Lung (tissue), 11 donors: ENCODE measurements at regions not wholly inside any gene's neighbourhood (a gene's known extent, or its start where the extent isn't known, plus 50 kb on each side); places are given as distances from the start of the nearest gene placed in this dataset.

Experiments
- ATAC-seq: fragments of 200-7000 bp; cut with Tn5 transposase; one replicate; pipeline ENCODE4 v1.9.1; 2020; ENCODE audit warnings: moderate number of reproducible peaks; ENCODE audit not compliant: insufficient read depth, low FRiP score
- DNase-seq, 3 donors: peaks; one replicate each; pipeline ENCODE4 v3.0.0-alpha.2; 2013 to 2017
- H3K27ac ChIP-seq, 2 donors: one replicate each; pipeline ENCODE4 v1.5.1; 2013; ENCODE audit warnings: mild to moderate bottlenecking in 2 of 2, moderate library complexity in 2 of 2, control low read depth in 1 of 2, inconsistent platforms in 1 of 2, low read depth in 1 of 2, low read length in 1 of 2
- H3K27me3 ChIP-seq, 3 donors: one replicate each; pipeline ENCODE4 v1.5.1; 2013; ENCODE audit warnings: low read length in 2 of 3; ENCODE audit not compliant: control insufficient read depth in 3 of 3, insufficient read depth in 3 of 3
- H3K36me3 ChIP-seq, 4 donors: one replicate each; pipeline ENCODE4 v1.5.1; 2013; ENCODE audit warnings: low read length in 4 of 4, mild to moderate bottlenecking in 1 of 4, moderate library complexity in 1 of 4; ENCODE audit not compliant: control insufficient read depth in 4 of 4, insufficient read depth in 4 of 4
- H3K4me1 ChIP-seq, 5 donors: one replicate each; pipeline ENCODE4 v1.5.1; 2013; ENCODE audit warnings: low read length in 5 of 5, mild to moderate bottlenecking in 2 of 5, moderate library complexity in 1 of 5; ENCODE audit not compliant: control insufficient read depth in 5 of 5, insufficient read depth in 5 of 5
- H3K4me3 ChIP-seq: one replicate; pipeline ENCODE4 v1.5.1; 2013; ENCODE audit warnings: mild to moderate bottlenecking, control low read depth, moderate library complexity
- H3K9ac ChIP-seq, 2 donors: one replicate each; pipeline ENCODE4 v1.5.1; 2013; ENCODE audit warnings: low read length in 2 of 2, control low read depth in 1 of 2; ENCODE audit not compliant: insufficient read depth in 1 of 2
- H3K9me3 ChIP-seq, 4 donors: one replicate each; pipeline ENCODE4 v1.5.1; 2013; ENCODE audit warnings: low read length in 3 of 4, mild to moderate bottlenecking in 1 of 4, moderate library complexity in 1 of 4; ENCODE audit not compliant: control insufficient read depth in 4 of 4, insufficient read depth in 3 of 4
- WGBS, 2 donors: extraction: QIAGEN DNeasy Blood & Tissue Kit; methylation state at CpG; one replicate each; pipeline ENCODE4 v1.1.7; 2013; 5-methylcytosine and 5-hydroxymethylcytosine counted together
- TF ChIP-seq, protein P1 (sequence below): IDR thresholded peaks from 2 replicates; pipeline ENCODE4 v1.5.1; 2012; ENCODE audit warnings: mild to moderate bottlenecking; ENCODE audit errors: control extremely low read depth, extremely low read depth
- donor health status: control.
- donor health status: control.
- donor health status: Bipolar disorder and iron deficiency.
- donor health status: healthy.
- donor health status: DM: yes; HTN: yes; CAD: no.

DNA sequence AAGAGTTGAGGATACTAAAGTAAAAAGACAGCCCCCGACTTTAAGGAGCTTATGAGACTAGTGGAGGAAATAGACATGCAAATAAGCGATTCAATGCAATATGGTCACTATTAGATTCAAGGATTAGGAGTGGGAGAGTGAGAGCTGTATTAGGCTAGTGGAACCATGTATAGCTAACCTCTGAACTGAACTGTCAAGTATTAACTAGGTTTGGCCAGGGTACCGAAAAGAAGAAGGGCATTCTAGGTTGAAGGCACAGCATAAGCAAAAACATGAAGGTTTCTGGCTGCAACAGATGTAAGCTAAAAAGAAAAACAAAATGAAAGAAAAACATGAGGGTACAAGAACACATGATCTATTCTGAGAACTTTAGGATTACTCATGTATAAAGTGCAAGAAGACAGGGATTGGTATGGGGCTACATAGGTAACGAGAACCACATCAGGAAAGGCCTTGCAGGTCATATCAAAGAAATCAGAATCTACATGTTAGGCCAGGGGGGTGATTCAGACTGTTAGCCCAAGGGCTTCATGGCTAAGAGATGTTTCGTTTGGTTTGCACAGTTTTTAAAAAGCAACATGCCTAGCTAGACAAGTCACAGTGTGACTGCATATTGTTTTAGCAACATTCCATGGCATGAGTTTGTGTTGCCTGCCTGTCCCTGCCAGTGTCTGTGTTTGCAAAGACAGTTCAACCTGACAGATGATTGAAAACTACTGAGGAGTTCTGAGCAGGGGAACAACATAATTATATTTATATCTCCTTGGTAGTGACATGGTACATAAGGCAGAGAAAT, 54.4 kb upstream of the HAO2 start:
- ATAC-seq = no peak
- WGBS, 2 donors = 87 to 94% methylated on average over 5 of the region's 5 CpGs
- peaks cover 0 to 1% (median 0%) of the 10 kb centered on the region in 4 donors for H3K9me3 ChIP-seq

DNA sequence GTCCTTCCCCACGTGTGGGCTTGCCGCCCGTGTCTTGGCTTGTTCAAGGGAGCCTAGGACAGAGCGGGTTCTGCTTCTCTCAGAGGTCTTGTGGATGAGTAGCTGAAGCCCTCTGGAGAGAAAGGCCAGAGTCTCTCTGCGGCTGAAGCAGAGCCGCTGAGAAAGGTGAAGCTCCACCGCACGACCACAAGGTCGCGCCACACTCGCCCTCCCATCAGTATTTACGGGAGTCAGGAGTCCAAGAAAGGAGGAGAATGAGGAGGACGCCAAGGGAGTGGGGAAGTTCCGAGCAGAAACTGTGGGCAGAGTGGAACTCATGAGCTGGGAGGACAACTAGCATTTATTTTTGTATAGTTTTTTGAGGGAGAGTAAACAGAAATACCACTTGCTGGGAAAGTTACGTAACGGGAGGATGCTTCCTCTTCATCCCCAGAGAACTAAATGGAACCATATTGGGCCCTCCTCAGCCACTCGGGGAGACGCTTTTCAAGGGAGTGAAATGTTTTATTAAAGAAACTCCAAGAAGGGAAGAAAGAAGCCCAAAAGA, 51.6 kb upstream of the HAO2 start:
- ATAC-seq (no peak), DNase-seq (no peak)
- Histone ChIP-seq H3K27me3 (no peaks in the 10 kb centered on the region), H3K36me3 (no peaks in the 10 kb centered on the region), H3K9me3 (peaks cover 0 to 1% (median 0%) of the 10 kb centered on the region in 4 donors), H3K9ac (no peak overlapping the region), H3K4me1 (peaks cover 0 to 3% (median 0%) of the 10 kb centered on the region in 5 donors), H3K4me3 (no peak overlapping the region), H3K27ac (no peak overlapping the region)
- 78 to 79% methylated on average over 18 of the region's 18 CpGs for WGBS, 2 donors
- TF ChIP-seq, protein P1, sequence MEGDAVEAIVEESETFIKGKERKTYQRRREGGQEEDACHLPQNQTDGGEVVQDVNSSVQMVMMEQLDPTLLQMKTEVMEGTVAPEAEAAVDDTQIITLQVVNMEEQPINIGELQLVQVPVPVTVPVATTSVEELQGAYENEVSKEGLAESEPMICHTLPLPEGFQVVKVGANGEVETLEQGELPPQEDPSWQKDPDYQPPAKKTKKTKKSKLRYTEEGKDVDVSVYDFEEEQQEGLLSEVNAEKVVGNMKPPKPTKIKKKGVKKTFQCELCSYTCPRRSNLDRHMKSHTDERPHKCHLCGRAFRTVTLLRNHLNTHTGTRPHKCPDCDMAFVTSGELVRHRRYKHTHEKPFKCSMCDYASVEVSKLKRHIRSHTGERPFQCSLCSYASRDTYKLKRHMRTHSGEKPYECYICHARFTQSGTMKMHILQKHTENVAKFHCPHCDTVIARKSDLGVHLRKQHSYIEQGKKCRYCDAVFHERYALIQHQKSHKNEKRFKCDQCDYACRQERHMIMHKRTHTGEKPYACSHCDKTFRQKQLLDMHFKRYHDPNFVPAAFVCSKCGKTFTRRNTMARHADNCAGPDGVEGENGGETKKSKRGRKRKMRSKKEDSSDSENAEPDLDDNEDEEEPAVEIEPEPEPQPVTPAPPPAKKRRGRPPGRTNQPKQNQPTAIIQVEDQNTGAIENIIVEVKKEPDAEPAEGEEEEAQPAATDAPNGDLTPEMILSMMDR = no peak

More for the DNA sequence above, 54.4 kb upstream of the HAO2 start:
- Histone ChIP-seq H3K36me3 (no peaks in the 10 kb centered on the region), H3K4me1 (no peaks in the 10 kb centered on the region), H3K27me3 (no peaks in the 10 kb centered on the region), H3K27ac (no peak overlapping the region), H3K9ac (no peak overlapping the region), H3K4me3 (no peak overlapping the region)
- no peak for DNase-seq
- TF ChIP-seq, protein P1 = no peak

DNA sequence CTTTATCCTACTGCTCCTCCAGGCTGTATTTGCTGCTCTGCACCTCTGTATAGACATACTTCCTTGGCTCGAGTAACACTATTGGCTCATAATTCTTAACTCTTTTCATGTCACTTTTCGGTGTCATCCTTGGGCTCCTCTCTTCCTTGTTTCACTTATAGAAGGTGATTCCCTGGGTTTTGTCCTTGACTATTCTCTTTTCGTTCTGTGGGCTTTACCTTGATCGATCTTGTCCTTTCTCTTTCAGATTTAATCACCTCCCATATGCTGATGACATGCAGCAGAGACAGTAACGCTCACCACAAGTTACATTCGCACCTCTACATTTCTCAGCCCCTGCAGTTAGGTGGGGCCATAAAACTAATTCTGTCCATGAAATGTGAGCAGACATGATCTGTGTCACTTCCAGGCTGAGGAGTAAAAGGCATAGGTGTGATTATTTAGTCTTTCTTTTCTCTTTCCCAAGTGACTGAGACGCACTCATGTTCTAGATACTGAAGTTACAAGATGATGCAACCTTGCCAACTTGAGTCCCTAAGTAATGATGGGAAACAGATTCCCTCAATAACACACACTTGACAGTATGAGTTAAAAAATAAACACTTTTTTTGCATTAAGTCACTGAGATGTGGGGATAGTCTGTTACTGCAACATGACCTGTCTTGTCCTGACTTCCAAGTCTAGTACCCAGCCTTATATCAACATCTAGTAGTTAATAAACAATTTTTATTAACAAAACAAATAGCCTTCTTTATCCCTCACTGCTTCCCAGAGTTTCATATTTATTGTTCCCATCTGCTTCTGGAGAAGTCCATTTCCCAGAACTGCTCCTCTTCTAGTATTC, 49.9 kb upstream of the HAO2 start:
- no peaks in the 10 kb centered on the region for H3K36me3 ChIP-seq
- H3K9ac ChIP-seq = no peak overlapping the region
- H3K27me3 ChIP-seq = no peaks in the 10 kb centered on the region
- no peak for DNase-seq
- WGBS, 2 donors = 80 to 84% methylated on average over 7 of the region's 7 CpGs
- H3K4me3 ChIP-seq = no peak overlapping the region
- H3K9me3 ChIP-seq = peaks cover 0 to 1% (median 0%) of the 10 kb centered on the region in 4 donors
- no peak for ATAC-seq
- H3K27ac ChIP-seq = no peak overlapping the region
- TF ChIP-seq, protein P1 = no peak
- peaks cover 0 to 3% (median 0%) of the 10 kb centered on the region in 5 donors for H3K4me1 ChIP-seq
